Neural progenitor cell (in vitro differentiated cells): ENCODE measurements at regions not wholly inside any gene's neighbourhood (a gene's known extent, or its start where the extent isn't known, plus 50 kb on each side); places are given as distances from the start of the nearest gene placed in this dataset.

Source experiments
- EZH2 ChIP-seq: fragments of 200-600 bp; sonication (generic); IDR thresholded peaks from 2 replicates; pipeline ENCODE4 v1.6.1; 2017; ENCODE audit warnings: antibody characterized with exemption, mild to moderate bottlenecking, moderate library complexity
- EZH2phosphoT487 ChIP-seq: fragments of 200-600 bp; sonication (generic); IDR thresholded peaks from 2 replicates; pipeline ENCODE4 v1.6.1; 2017; ENCODE audit warnings: antibody characterized with exemption
- TF ChIP-seq, protein P1 (sequence below): fragments of 200-600 bp; sonication (generic); IDR thresholded peaks from 2 replicates; pipeline ENCODE4 v1.5.1; 2017; ENCODE audit warnings: antibody characterized with exemption, mild to moderate bottlenecking

DNA sequence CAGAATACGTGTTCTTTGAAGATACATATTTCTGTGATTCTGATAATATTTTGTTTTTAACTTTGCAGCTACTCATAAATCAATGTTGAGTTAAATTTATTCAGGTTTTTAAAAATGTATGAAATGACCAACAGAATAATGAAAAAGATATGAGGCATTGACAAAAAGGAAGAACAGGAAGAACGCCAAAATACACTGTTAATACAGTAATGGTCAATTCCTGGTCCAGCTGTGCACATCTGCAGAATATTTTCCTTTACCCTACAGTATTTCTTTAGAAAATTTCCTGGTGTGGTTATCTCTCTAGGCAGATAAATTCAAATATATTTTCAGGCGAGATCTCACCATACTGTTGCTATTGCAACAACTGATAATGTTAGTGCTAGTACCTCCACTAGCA, 203.2 kb upstream of the DGKB start:
- TF ChIP-seq, protein P1, sequence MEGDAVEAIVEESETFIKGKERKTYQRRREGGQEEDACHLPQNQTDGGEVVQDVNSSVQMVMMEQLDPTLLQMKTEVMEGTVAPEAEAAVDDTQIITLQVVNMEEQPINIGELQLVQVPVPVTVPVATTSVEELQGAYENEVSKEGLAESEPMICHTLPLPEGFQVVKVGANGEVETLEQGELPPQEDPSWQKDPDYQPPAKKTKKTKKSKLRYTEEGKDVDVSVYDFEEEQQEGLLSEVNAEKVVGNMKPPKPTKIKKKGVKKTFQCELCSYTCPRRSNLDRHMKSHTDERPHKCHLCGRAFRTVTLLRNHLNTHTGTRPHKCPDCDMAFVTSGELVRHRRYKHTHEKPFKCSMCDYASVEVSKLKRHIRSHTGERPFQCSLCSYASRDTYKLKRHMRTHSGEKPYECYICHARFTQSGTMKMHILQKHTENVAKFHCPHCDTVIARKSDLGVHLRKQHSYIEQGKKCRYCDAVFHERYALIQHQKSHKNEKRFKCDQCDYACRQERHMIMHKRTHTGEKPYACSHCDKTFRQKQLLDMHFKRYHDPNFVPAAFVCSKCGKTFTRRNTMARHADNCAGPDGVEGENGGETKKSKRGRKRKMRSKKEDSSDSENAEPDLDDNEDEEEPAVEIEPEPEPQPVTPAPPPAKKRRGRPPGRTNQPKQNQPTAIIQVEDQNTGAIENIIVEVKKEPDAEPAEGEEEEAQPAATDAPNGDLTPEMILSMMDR = no peak
- TF ChIP-seq EZH2 = no peak
- TF ChIP-seq EZH2phosphoT487 = no peak
